Liver (tissue), 8 donors: ENCODE measurements at regions not wholly inside any gene's neighbourhood (a gene's known extent, or its start where the extent isn't known, plus 50 kb on each side); places are given as distances from the start of the nearest gene placed in this dataset.

ENCODE experiments used
- DNase-seq: peaks from one replicate; pipeline ENCODE4 v3.0.0-alpha.2; 2017; ENCODE audit warnings: low spot score
- H3K27ac ChIP-seq, 2 donors: one replicate each; pipeline ENCODE4 v1.7.0; 2013; ENCODE audit warnings: inconsistent platforms in 2 of 2, low read length in 2 of 2, control low read depth in 1 of 2, low read depth in 1 of 2, mild to moderate bottlenecking in 1 of 2
- H3K27me3 ChIP-seq, 4 donors: one replicate each; pipeline versions ENCODE4 v1.6.1 to v1.7.0; 2013; ENCODE audit warnings: low read length in 3 of 4, inconsistent platforms in 1 of 4, mild to moderate bottlenecking in 1 of 4, moderate library complexity in 1 of 4; ENCODE audit not compliant: control insufficient read depth in 4 of 4, insufficient read depth in 4 of 4
- H3K36me3 ChIP-seq, 4 donors: one replicate each; pipeline versions ENCODE4 v1.6.1 to v1.7.0; 2013; ENCODE audit warnings: low read length in 3 of 4, mild to moderate bottlenecking in 3 of 4, low read depth in 1 of 4, moderate library complexity in 1 of 4; ENCODE audit not compliant: control insufficient read depth in 4 of 4, insufficient read depth in 3 of 4
- H3K4me1 ChIP-seq, 4 donors: one replicate each; pipeline versions ENCODE4 v1.6.1 to v1.7.0; 2013; ENCODE audit warnings: low read length in 3 of 4, mild to moderate bottlenecking in 3 of 4, moderate library complexity in 1 of 4; ENCODE audit not compliant: control insufficient read depth in 4 of 4, insufficient read depth in 4 of 4
- H3K4me3 ChIP-seq, 3 donors: one replicate each; pipeline versions ENCODE4 v1.6.1 to v1.7.0; 2013; ENCODE audit warnings: low read length in 3 of 3, control low read depth in 1 of 3, low read depth in 1 of 3, mild to moderate bottlenecking in 1 of 3
- H3K9ac ChIP-seq, 2 donors: one replicate each; pipeline ENCODE4 v1.7.0; 2013; ENCODE audit warnings: low read length in 2 of 2, mild to moderate bottlenecking in 2 of 2, moderate library complexity in 2 of 2, control low read depth in 1 of 2, low read depth in 1 of 2
- H3K9me3 ChIP-seq, 4 donors: one replicate each; pipeline versions ENCODE4 v1.6.1 to v1.7.0; 2013; ENCODE audit warnings: low read length in 3 of 4; ENCODE audit not compliant: control insufficient read depth in 4 of 4
- EGR1 ChIP-seq, 2 donors: IDR thresholded peaks; 2 replicates each; pipeline ENCODE4 v1.6.1; 2016 to 2018; ENCODE audit warnings: antibody characterized with exemption in 2 of 2, low read depth in 2 of 2
- FOXA1 ChIP-seq: IDR thresholded peaks from 2 replicates; pipeline ENCODE4 v1.6.1; 2016; ENCODE audit warnings: antibody characterized with exemption
- FOXA2 ChIP-seq: IDR thresholded peaks from 2 replicates; pipeline ENCODE4 v1.6.1; 2016; ENCODE audit warnings: antibody characterized with exemption
- GABPA ChIP-seq, 2 donors: IDR thresholded peaks in 1 of 2; conservative IDR thresholded peaks in 1 of 2; 2 replicates each; pipeline ENCODE4 v1.6.1; 2016; ENCODE audit warnings: antibody characterized with exemption in 2 of 2, mild to moderate bottlenecking in 1 of 2, moderate library complexity in 1 of 2
- HNF4A ChIP-seq, 2 donors: conservative IDR thresholded peaks; 2 replicates each; pipeline ENCODE4 v1.6.1; 2016; ENCODE audit warnings: antibody characterized with exemption in 2 of 2, mild to moderate bottlenecking in 2 of 2
- HNF4G ChIP-seq: IDR thresholded peaks from 2 replicates; pipeline ENCODE4 v1.6.1; 2016; ENCODE audit warnings: antibody characterized with exemption
- JUND ChIP-seq, 2 donors: IDR thresholded peaks; 2 replicates each; pipeline ENCODE4 v1.6.1; 2016; ENCODE audit warnings: antibody characterized with exemption in 2 of 2
- NR2F2 ChIP-seq: IDR thresholded peaks from 2 replicates; pipeline ENCODE4 v1.6.1; 2016; ENCODE audit warnings: antibody characterized with exemption
- RAD21 ChIP-seq, 2 donors: IDR thresholded peaks; 2 replicates each; pipeline ENCODE4 v1.6.1; 2016; ENCODE audit warnings: antibody characterized with exemption in 2 of 2, mild to moderate bottlenecking in 2 of 2
- RXRA ChIP-seq, 2 donors: IDR thresholded peaks; 2 replicates each; pipeline ENCODE4 v1.6.1; 2017 to 2018; ENCODE audit warnings: antibody characterized with exemption in 2 of 2, mild to moderate bottlenecking in 1 of 2
- SP1 ChIP-seq: IDR thresholded peaks from 2 replicates; pipeline ENCODE4 v1.6.1; 2018; ENCODE audit warnings: antibody characterized with exemption, mild to moderate bottlenecking
- TAF1 ChIP-seq: conservative IDR thresholded peaks from 2 replicates; pipeline ENCODE4 v1.6.1; 2016; ENCODE audit warnings: antibody characterized with exemption, mild to moderate bottlenecking
- YY1 ChIP-seq: IDR thresholded peaks from 2 replicates; pipeline ENCODE4 v1.6.1; 2016; ENCODE audit warnings: antibody characterized with exemption, mild to moderate bottlenecking
- WGBS: extraction: QIAGEN DNeasy Blood & Tissue Kit; methylation state at CpG from one replicate; pipeline ENCODE4 v1.1.7; 2013; 5-methylcytosine and 5-hydroxymethylcytosine counted together
- TF ChIP-seq, protein P1 (sequence below): fragments of 150-350 bp; IDR thresholded peaks from 2 replicates; pipeline ENCODE4 v1.5.1; 2017; ENCODE audit warnings: improper control_type of control experiment, low read depth, low read length; ENCODE audit not compliant: missing input control
- TF ChIP-seq, protein P2 (sequence below): IDR thresholded peaks from 2 replicates; pipeline ENCODE4 v1.6.1; 2016; ENCODE audit warnings: antibody characterized with exemption, mild to moderate bottlenecking
- TF ChIP-seq, protein P3 (sequence below): IDR thresholded peaks from 2 replicates; pipeline ENCODE4 v1.6.1; 2016; ENCODE audit warnings: antibody characterized with exemption
- TF ChIP-seq, protein P4 (sequence below): IDR thresholded peaks from 2 replicates; pipeline ENCODE4 v1.6.1; 2016; ENCODE audit warnings: antibody characterized with exemption
- TF ChIP-seq, protein P5 (sequence below): IDR thresholded peaks from 2 replicates; pipeline ENCODE4 v1.6.1; 2016; ENCODE audit warnings: antibody characterized with exemption
- donor health status: healthy.
- donor health status: healthy.
- donor health status: healthy.
- donor health status: healthy.
- donor health status: healthy.

DNA sequence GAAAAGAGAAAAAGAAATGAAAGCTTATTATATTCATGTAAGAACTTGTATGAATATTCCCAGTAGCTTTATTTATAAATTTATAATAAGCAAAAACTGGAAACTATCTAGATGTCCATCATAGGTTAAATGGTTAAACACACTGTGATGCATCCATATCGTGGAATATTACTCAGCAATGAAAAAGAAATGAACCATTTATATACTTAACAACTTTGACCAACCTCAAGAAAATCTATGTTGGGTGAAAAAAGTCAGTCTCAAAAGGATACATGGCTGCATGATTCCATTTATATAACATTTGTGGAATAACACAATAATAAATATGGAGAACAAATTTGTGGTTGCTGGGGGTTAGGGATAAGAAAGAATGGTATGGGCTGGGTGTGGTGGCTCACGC, 713.0 kb upstream of the SGO1 start:
- Histone ChIP-seq H3K9ac (no peak overlapping the region), H3K36me3 (no peaks in the 10 kb centered on the region), H3K27me3 (no peaks in the 10 kb centered on the region), H3K4me3 (no peak overlapping the region), H3K27ac (no peak overlapping the region), H3K9me3 (peaks cover 0 to 2% (median 0%) of the 10 kb centered on the region in 4 donors), H3K4me1 (no peaks in the 10 kb centered on the region)
- no peak for DNase-seq
- WGBS: 83% methylated on average over 2 of the region's 2 CpGs
- TF ChIP-seq, protein P1, sequence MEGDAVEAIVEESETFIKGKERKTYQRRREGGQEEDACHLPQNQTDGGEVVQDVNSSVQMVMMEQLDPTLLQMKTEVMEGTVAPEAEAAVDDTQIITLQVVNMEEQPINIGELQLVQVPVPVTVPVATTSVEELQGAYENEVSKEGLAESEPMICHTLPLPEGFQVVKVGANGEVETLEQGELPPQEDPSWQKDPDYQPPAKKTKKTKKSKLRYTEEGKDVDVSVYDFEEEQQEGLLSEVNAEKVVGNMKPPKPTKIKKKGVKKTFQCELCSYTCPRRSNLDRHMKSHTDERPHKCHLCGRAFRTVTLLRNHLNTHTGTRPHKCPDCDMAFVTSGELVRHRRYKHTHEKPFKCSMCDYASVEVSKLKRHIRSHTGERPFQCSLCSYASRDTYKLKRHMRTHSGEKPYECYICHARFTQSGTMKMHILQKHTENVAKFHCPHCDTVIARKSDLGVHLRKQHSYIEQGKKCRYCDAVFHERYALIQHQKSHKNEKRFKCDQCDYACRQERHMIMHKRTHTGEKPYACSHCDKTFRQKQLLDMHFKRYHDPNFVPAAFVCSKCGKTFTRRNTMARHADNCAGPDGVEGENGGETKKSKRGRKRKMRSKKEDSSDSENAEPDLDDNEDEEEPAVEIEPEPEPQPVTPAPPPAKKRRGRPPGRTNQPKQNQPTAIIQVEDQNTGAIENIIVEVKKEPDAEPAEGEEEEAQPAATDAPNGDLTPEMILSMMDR: no peak
- TF ChIP-seq, protein P2, sequence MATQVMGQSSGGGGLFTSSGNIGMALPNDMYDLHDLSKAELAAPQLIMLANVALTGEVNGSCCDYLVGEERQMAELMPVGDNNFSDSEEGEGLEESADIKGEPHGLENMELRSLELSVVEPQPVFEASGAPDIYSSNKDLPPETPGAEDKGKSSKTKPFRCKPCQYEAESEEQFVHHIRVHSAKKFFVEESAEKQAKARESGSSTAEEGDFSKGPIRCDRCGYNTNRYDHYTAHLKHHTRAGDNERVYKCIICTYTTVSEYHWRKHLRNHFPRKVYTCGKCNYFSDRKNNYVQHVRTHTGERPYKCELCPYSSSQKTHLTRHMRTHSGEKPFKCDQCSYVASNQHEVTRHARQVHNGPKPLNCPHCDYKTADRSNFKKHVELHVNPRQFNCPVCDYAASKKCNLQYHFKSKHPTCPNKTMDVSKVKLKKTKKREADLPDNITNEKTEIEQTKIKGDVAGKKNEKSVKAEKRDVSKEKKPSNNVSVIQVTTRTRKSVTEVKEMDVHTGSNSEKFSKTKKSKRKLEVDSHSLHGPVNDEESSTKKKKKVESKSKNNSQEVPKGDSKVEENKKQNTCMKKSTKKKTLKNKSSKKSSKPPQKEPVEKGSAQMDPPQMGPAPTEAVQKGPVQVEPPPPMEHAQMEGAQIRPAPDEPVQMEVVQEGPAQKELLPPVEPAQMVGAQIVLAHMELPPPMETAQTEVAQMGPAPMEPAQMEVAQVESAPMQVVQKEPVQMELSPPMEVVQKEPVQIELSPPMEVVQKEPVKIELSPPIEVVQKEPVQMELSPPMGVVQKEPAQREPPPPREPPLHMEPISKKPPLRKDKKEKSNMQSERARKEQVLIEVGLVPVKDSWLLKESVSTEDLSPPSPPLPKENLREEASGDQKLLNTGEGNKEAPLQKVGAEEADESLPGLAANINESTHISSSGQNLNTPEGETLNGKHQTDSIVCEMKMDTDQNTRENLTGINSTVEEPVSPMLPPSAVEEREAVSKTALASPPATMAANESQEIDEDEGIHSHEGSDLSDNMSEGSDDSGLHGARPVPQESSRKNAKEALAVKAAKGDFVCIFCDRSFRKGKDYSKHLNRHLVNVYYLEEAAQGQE: no peak
- no peak for TF ChIP-seq HNF4A (conservative IDR thresholded peaks at IDR 0.05)
- TF ChIP-seq, protein P3, sequence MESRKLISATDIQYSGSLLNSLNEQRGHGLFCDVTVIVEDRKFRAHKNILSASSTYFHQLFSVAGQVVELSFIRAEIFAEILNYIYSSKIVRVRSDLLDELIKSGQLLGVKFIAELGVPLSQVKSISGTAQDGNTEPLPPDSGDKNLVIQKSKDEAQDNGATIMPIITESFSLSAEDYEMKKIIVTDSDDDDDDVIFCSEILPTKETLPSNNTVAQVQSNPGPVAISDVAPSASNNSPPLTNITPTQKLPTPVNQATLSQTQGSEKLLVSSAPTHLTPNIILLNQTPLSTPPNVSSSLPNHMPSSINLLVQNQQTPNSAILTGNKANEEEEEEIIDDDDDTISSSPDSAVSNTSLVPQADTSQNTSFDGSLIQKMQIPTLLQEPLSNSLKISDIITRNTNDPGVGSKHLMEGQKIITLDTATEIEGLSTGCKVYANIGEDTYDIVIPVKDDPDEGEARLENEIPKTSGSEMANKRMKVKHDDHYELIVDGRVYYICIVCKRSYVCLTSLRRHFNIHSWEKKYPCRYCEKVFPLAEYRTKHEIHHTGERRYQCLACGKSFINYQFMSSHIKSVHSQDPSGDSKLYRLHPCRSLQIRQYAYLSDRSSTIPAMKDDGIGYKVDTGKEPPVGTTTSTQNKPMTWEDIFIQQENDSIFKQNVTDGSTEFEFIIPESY: no peak
- no peak for TF ChIP-seq NR2F2
- TF ChIP-seq FOXA2: no peak
- no peak for TF ChIP-seq YY1
- no peak for TF ChIP-seq GABPA (IDR thresholded peaks at IDR 0.05 in 1 of 2, conservative IDR thresholded peaks at IDR 0.05 in 1 of 2)
- no peak for TF ChIP-seq EGR1 (IDR thresholded peaks at IDR 0.05; ENCODE audit: low read depth in 2 of 2)
- TF ChIP-seq, protein P4, sequence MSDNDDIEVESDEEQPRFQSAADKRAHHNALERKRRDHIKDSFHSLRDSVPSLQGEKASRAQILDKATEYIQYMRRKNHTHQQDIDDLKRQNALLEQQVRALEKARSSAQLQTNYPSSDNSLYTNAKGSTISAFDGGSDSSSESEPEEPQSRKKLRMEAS: no peak
- no peak for TF ChIP-seq SP1
- no peak for TF ChIP-seq RAD21 (IDR thresholded peaks at IDR 0.05)
- TF ChIP-seq RXRA (IDR thresholded peaks at IDR 0.05): no peak
- no peak for TF ChIP-seq JUND (IDR thresholded peaks at IDR 0.05)
- TF ChIP-seq FOXA1: no peak
- TF ChIP-seq TAF1: no peak

DNA sequence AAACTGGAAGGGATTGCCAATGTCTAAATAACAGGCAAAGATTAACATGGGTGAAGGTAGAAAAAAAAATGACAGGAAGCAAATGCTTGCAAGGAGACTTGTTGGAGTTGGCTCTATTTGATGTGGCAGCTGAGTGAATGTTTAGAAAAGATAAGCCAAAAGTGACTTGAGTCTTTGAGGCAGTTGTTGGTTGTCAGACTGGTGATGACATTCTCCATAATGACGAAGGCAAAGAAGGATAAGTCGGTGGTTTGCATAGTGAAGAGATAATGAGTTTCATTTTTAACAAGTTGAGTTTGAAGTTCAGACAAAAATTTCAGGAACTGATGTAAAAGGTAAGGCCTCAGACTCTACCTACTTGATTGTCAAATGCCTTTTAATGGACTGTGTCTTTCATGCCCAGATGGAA, 704.1 kb upstream of the SGO1 start:
- Histone ChIP-seq H3K4me1 (no peaks in the 10 kb centered on the region), H3K27me3 (no peaks in the 10 kb centered on the region), H3K4me3 (no peak overlapping the region), H3K9me3 (no peaks in the 10 kb centered on the region), H3K9ac (no peak overlapping the region), H3K36me3 (no peaks in the 10 kb centered on the region), H3K27ac (no peak overlapping the region)
- no peak for DNase-seq
- TF ChIP-seq RAD21 (IDR thresholded peaks at IDR 0.05) (no peak), NR2F2 (no peak), FOXA1 (no peak), HNF4A (conservative IDR thresholded peaks at IDR 0.05) (no peak), TAF1 (no peak), JUND (IDR thresholded peaks at IDR 0.05) (no peak), GABPA (IDR thresholded peaks at IDR 0.05 in 1 of 2, conservative IDR thresholded peaks at IDR 0.05 in 1 of 2) (no peak), HNF4G (no peak)
- TF ChIP-seq, protein P5, sequence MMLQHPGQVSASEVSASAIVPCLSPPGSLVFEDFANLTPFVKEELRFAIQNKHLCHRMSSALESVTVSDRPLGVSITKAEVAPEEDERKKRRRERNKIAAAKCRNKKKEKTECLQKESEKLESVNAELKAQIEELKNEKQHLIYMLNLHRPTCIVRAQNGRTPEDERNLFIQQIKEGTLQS: no peak
- TF ChIP-seq, protein P4: no peak
- TF ChIP-seq, protein P1: no peak
- TF ChIP-seq, protein P2: no peak
- WGBS: 50% methylated on average over 2 of the region's 2 CpGs
